ENCODE measurements at regions not wholly inside any gene's neighbourhood (a gene's known extent, or its start where the extent isn't known, plus 50 kb on each side); places are given as distances from the start of the nearest gene placed in this dataset.
"Not testable (repeated sequence)": the region's sequence is repeated elsewhere in the genome, so short reads cannot be mapped to it uniquely, and the experiment has no call there.

DNA sequence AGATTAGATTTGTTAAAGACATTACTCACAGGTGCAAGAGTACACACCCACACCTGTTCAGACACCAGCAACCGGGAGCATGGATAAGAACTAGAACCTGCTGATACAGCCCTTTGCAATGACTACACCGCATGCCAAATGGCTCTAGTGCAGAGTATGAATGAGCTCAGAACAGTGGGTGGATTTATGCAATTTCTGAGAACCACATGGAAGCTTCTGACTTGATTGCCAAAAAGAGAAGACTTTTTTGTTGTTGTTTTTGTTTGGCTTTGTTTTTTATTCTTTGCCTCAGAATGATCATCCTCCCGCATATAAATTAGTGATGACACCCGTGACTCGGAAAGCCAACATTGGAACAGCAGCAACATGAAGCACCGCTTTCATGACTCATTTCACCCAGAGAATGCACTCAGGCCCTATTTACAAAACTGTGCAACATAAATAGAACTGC is 77.4 kb upstream of the LRCH1 start:
- intact Hi-C loops (cut with DNase I; ENCODE audit: low total_unique reads), result no loop called here
- TF ChIP-seq EP300 (IDR thresholded peaks at IDR 0.05) (no peak), POLR2AphosphoS5 (IDR thresholded peaks at IDR 0.05) (no peak), POLR2A (IDR thresholded peaks at IDR 0.05) (no peak)
- TF ChIP-seq, protein P1, sequence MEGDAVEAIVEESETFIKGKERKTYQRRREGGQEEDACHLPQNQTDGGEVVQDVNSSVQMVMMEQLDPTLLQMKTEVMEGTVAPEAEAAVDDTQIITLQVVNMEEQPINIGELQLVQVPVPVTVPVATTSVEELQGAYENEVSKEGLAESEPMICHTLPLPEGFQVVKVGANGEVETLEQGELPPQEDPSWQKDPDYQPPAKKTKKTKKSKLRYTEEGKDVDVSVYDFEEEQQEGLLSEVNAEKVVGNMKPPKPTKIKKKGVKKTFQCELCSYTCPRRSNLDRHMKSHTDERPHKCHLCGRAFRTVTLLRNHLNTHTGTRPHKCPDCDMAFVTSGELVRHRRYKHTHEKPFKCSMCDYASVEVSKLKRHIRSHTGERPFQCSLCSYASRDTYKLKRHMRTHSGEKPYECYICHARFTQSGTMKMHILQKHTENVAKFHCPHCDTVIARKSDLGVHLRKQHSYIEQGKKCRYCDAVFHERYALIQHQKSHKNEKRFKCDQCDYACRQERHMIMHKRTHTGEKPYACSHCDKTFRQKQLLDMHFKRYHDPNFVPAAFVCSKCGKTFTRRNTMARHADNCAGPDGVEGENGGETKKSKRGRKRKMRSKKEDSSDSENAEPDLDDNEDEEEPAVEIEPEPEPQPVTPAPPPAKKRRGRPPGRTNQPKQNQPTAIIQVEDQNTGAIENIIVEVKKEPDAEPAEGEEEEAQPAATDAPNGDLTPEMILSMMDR (IDR thresholded peaks at IDR 0.05), result no peak
- WGBS, 5 donors, result 59 to 72% (median 66%) methylated on average over 6 of the region's 6 CpGs
- H3K27ac ChIP-seq, result no peak overlapping the region
- H3K36me3 ChIP-seq, result no peaks in the 10 kb centered on the region
- no peaks in the 10 kb centered on the region for H3K4me1 ChIP-seq
- H3K9me3 ChIP-seq, result no peaks in the 10 kb centered on the region
- H3K27me3 ChIP-seq, result no peaks in the 10 kb centered on the region
- peak in 1 of 2 donors; percentile 29 for DNase-seq
- no peak overlapping the region for H3K4me3 ChIP-seq

DNA sequence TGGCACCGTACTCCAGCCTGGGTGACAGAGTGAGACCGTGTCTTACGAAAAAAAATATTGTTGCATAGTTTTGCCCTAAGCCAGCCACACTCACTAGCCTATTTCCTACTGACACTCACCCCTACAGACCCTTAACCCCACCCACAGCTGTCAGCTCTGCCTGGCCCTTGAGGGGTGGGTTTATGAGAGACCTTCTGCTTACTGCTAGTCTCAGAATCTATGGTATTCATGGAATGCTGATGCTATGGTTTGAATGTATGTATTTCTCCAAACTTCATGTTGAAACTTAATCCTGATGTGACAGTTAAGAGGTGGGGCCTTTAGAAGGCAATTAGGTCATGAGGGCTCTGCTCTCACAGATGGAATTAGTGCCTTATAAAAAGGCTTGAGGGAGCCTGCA is 79.2 kb upstream of the LRCH1 start:
- Histone ChIP-seq H3K4me3 (no peak overlapping the region), H3K36me3 (no peaks in the 10 kb centered on the region), H3K9me3 (no peaks in the 10 kb centered on the region), H3K4me1 (no peaks in the 10 kb centered on the region), H3K27me3 (no peaks in the 10 kb centered on the region), H3K27ac (no peak overlapping the region)
- 91 to 98% (median 96%) methylated on average over 3 of the region's 3 CpGs for WGBS, 5 donors
- TF ChIP-seq EP300 (IDR thresholded peaks at IDR 0.05) (no peak), POLR2AphosphoS5 (IDR thresholded peaks at IDR 0.05) (no peak), POLR2A (IDR thresholded peaks at IDR 0.05) (no peak)
- TF ChIP-seq, protein P1 (IDR thresholded peaks at IDR 0.05), result no peak
- no peak for DNase-seq
- intact Hi-C loops (cut with DNase I; ENCODE audit: low total_unique reads), result no loop called here

DNA sequence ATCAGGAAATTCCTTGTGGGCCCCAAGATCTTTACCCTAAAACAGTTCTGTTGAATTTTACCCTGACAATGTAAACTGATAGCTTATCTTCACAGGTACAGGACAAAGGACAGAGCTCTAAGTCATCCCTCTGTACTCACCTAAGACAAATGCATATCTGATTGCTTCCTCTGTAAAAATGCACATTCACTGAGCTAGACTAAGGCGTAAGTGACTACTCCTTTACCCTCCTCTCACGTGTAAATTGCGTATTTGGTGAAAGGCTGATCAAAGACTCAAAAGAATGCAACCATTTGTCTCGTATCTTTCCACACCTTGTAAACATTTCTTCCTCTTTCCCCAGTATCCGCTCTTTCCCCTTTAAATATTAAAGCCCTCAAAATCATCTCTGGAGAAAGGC is 80.6 kb upstream of the LRCH1 start:
- H3K4me1 ChIP-seq, result no peaks in the 10 kb centered on the region
- no peaks in the 10 kb centered on the region for H3K27me3 ChIP-seq
- H3K27ac ChIP-seq, result no peak overlapping the region
- no peak overlapping the region for H3K4me3 ChIP-seq
- TF ChIP-seq POLR2AphosphoS5 (IDR thresholded peaks at IDR 0.05), result no peak
- TF ChIP-seq, protein P1 (IDR thresholded peaks at IDR 0.05), result no peak
- no peak for TF ChIP-seq POLR2A (IDR thresholded peaks at IDR 0.05)
- no peaks in the 10 kb centered on the region for H3K9me3 ChIP-seq
- no peak for DNase-seq
- WGBS, 5 donors, result 47 to 72% (median 65%) methylated on average over 5 of the region's 5 CpGs
- intact Hi-C loops (cut with DNase I; ENCODE audit: low total_unique reads), result no loop called here
- no peaks in the 10 kb centered on the region for H3K36me3 ChIP-seq

DNA sequence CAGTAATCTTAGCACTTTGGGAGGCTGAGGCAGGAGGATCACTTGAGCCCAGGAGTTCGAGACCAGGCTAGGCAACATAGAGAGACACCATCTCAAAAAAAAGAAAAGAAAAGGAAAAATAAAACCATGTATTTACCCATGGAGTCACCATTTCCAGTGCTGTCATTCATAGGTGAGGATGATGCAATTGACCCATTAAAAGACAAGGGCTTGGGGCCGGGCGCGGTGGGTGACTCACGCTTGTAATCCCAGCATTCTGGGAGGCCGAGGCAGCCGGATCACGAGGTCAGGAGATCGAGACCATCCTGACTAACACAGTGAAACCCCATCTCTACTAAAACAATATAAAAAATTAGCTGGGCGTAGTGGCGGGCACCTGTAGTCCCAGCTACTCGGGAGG is 82.6 kb upstream of the RUBCNL start:
- intact Hi-C loops (cut with DNase I; ENCODE audit: low total_unique reads); H3K4me1 ChIP-seq; H3K4me3 ChIP-seq; H3K36me3 ChIP-seq; H3K27ac ChIP-seq; DNase-seq; H3K9me3 ChIP-seq; H3K27me3 ChIP-seq: not testable (repeated sequence)
- 93 to 97% (median 96%) methylated on average over 12 of the region's 12 CpGs for WGBS, 5 donors

DNA sequence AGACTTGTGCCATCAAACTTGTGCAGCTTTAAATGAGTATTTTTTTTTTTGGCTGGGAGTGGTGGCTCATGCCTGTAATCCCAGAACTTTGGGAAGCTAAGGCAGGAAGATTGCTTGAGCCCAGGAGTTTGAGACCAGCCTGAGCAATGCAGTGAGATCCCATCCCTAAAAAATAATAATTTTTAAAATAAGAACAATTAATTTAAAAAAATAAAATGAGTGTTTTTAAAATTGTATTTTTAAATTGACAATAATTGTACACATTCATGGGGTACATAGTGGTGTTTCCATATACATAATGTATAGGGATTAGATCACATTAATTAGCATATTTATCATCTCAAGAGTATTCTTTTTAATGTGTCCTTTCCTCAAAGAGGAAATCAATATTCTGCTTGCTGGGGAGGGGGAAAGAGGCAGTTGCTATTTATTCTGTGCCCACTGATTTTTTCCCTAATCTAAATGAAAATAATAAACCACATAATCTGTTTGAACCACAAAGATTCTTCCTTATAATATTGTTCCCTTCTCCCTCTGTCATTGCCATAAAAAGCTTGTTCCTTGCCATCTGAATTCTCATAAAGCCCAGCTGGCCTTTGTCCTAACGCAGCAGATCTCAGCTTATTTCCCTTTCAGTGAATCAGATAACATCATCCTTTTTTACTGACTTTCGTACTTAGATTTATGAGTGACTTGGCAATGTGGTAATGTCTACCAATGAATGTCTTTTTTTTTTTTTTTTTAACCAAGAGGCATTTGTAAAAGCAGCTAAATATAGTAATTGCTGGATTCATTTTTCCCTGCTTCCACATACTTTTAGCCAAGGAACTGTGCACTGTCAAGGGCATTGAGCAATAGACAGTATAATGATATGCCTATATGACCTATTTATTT is 81.8 kb upstream of the RUBCNL start:
- Histone ChIP-seq H3K9me3 (no peaks in the 10 kb centered on the region), H3K27ac (no peak overlapping the region), H3K27me3 (no peaks in the 10 kb centered on the region), H3K36me3 (no peaks in the 10 kb centered on the region), H3K4me3 (no peak overlapping the region), H3K4me1 (no peaks in the 10 kb centered on the region)
- DNase-seq, result no peak
- WGBS, 5 donors, result 41 to 63% (median 45%) methylated on average over 2 of the region's 2 CpGs
- intact Hi-C loops (cut with DNase I; ENCODE audit: low total_unique reads), result no loop called here
- TF ChIP-seq POLR2A (IDR thresholded peaks at IDR 0.05) (no peak), POLR2AphosphoS5 (IDR thresholded peaks at IDR 0.05) (no peak), EP300 (IDR thresholded peaks at IDR 0.05) (no peak)
- TF ChIP-seq, protein P1 (IDR thresholded peaks at IDR 0.05), result no peak

DNA sequence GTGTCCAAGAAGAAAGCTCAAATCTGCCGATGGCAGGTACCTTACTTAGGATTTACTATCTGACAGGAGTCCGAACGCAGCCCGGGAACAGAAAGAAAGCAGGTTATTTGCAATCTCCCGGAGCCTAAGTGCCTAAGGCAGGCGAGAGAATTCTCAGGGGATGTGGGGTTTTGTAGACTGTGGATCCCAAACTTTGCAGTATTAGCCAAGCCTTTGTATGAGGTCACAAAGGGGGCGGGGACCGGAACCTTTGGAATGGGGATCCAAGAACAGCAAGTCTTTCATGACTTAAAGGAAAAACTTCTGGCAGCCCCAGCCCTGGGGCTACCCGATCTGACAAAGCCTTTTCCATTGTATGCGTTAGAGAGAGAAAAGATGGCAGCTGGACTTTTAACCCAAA is 80.6 kb upstream of the RUBCNL start:
- H3K27me3 ChIP-seq; H3K36me3 ChIP-seq; H3K4me1 ChIP-seq; H3K27ac ChIP-seq; intact Hi-C loops (cut with DNase I; ENCODE audit: low total_unique reads); H3K4me3 ChIP-seq; DNase-seq; H3K9me3 ChIP-seq: not testable (repeated sequence)
- WGBS, 5 donors, result 65 to 77% (median 74%) methylated on average over 6 to 10 of the region's 10 CpGs

DNA sequence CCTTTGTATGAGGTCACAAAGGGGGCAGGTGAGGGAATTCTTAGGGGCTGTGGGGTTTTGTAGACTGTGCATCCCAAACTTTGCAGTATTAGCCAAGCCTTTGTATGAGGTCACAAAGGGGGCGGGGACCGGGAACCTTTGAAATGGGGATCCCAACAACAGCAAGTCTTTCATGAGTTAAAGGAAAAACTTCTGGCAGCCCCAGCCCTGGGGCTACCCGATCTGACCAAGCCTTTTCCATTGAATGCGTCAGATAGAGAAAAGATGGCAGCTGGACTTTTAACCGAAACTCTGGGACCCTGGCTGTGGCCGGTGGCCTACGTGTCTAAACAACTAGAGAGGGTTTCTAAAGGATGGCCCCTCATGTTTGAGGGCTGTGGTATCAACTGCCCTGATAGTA is 79.0 kb upstream of the RUBCNL start:
- DNase-seq; H3K27ac ChIP-seq; H3K36me3 ChIP-seq; H3K4me3 ChIP-seq; H3K27me3 ChIP-seq; H3K4me1 ChIP-seq; intact Hi-C loops (cut with DNase I; ENCODE audit: low total_unique reads); H3K9me3 ChIP-seq: not testable (repeated sequence)
- 70 to 95% (median 86%) methylated on average over 2 to 7 of the region's 7 CpGs for WGBS, 5 donors
